Naive thymus-derived CD4-positive, alpha-beta T cell (primary cell): ENCODE measurements at regions not wholly inside any gene's neighbourhood (a gene's known extent, or its start where the extent isn't known, plus 50 kb on each side); places are given as distances from the start of the nearest gene placed in this dataset.

Experiments used
- ATAC-seq: fragments of 150-1000 bp; cut with Tn5 transposase; 2 replicates; pipeline ENCODE4 v1.10.0; 2021; ENCODE audit warnings: mild to moderate bottlenecking, moderate library complexity
- CTCF ChIA-PET: fragments of 350-600 bp; sonication (Branson Sonifier 250); formaldehyde crosslinking; loops from one replicate; lab custom pipeline; 2021; ENCODE audit warnings: antibody characterized with exemption; lab: Charles Lee
- POLR2A ChIA-PET: fragments of 350-600 bp; sonication (Branson Sonifier 250); formaldehyde crosslinking; loops from one replicate; lab custom pipeline; 2021; ENCODE audit warnings: antibody characterized with exemption, inconsistent platforms; lab: Charles Lee
- DNase-seq, 9 donors: peaks; one replicate each; pipeline versions ENCODE4 v3.0.0 to v3.0.0-alpha.2; 2020 to 2022; ENCODE audit warnings: mixed read lengths in 1 of 9
- H3K27ac ChIP-seq: one replicate; pipeline ENCODE4 v1.7.0; 2013; ENCODE audit warnings: mild to moderate bottlenecking, low read depth, low read length, moderate library complexity
- H3K27me3 ChIP-seq, 2 donors: one replicate each; pipeline ENCODE4 v1.7.0; 2013; ENCODE audit warnings: low read length in 2 of 2, mild to moderate bottlenecking in 2 of 2, moderate library complexity in 2 of 2; ENCODE audit not compliant: control insufficient read depth in 2 of 2, insufficient read depth in 2 of 2
- H3K36me3 ChIP-seq, 3 experiments: 1 replicate in 2 of 3; 2 replicates in 1 of 3; pipeline ENCODE4 v1.7.0; 2013; ENCODE audit warnings: low read length in 3 of 3, mild to moderate bottlenecking in 3 of 3, moderate library complexity in 1 of 3; ENCODE audit not compliant: insufficient read depth in 3 of 3, control insufficient read depth in 2 of 3
- H3K4me1 ChIP-seq, 2 donors: one replicate each; pipeline ENCODE4 v1.7.0; 2013; ENCODE audit warnings: low read length in 2 of 2, mild to moderate bottlenecking in 2 of 2, moderate library complexity in 1 of 2; ENCODE audit not compliant: control insufficient read depth in 2 of 2, insufficient read depth in 2 of 2
- H3K4me3 ChIP-seq: 2 replicates; pipeline ENCODE4 v1.7.0; 2013; ENCODE audit warnings: mild to moderate bottlenecking, low read length
- H3K9me3 ChIP-seq, 3 experiments: 1 replicate in 2 of 3; 2 replicates in 1 of 3; pipeline ENCODE4 v1.7.0; 2013; ENCODE audit warnings: low read length in 3 of 3; ENCODE audit not compliant: control insufficient read depth in 2 of 3
- H3K27ac Mint-ChIP-seq, 9 donors: one replicate each; pipeline ENCODE4 v1.8.0; 2020 to 2022; ENCODE audit warnings: mixed read lengths in 9 of 9, mild to moderate bottlenecking in 8 of 9, moderate library complexity in 5 of 9, inconsistent platforms in 2 of 9
- H3K27me3 Mint-ChIP-seq, 5 donors: one replicate each; pipeline ENCODE4 v1.8.0; 2021 to 2022; ENCODE audit warnings: mixed read lengths in 5 of 5, mild to moderate bottlenecking in 1 of 5
- H3K36me3 Mint-ChIP-seq, 5 donors: one replicate each; pipeline ENCODE4 v1.8.0; 2020 to 2022; ENCODE audit warnings: mixed read lengths in 5 of 5, mild to moderate bottlenecking in 3 of 5, inconsistent platforms in 1 of 5
- H3K4me1 Mint-ChIP-seq, 7 donors: one replicate each; pipeline ENCODE4 v1.8.0; 2020 to 2022; ENCODE audit warnings: mixed read lengths in 7 of 7, mild to moderate bottlenecking in 3 of 7, inconsistent platforms in 1 of 7
- H3K4me3 Mint-ChIP-seq, 10 donors: one replicate each; pipeline ENCODE4 v1.8.0; 2020 to 2022; ENCODE audit warnings: mild to moderate bottlenecking in 10 of 10, mixed read lengths in 10 of 10, moderate library complexity in 6 of 10, inconsistent platforms in 2 of 10
- H3K9me3 Mint-ChIP-seq, 11 donors: one replicate each; pipeline ENCODE4 v1.8.0; 2020 to 2022; ENCODE audit warnings: mixed read lengths in 11 of 11, mild to moderate bottlenecking in 4 of 11, inconsistent platforms in 1 of 11, moderate library complexity in 1 of 11
- intact Hi-C, 2 donors: fragments of 100-400 bp; cut with micrococcal nuclease; formaldehyde crosslinking; loops; one replicate each; pipeline ENCODE4 v1.15.1; 2023

DNA sequence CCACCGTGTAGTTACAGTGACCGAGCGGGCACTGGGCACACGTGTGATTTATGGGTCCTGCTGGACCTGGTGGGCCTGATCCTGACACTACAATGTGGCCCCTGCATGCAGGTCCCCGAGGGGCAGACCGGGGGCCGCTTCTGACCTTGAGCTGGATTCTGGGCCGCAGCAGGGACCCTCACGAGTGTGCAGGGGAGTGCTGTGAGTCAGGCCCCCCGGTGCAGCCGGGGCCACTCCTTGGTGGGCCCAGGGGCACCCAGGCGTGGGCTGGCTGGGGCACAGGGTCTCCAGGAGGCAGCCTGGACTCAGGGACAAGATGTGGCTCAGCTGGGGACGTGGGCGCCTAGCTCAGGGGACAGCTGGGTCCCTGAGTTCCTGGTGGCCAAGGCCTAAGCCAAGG lies 77.5 kb upstream of the TTC34 start:
- no peaks in the 10 kb centered on the region for H3K27me3 Mint-ChIP-seq
- H3K27ac Mint-ChIP-seq, result no peak overlapping the region
- Histone ChIP-seq H3K9me3 (no peaks in the 10 kb centered on the region), H3K27ac (no peak overlapping the region), H3K4me1 (no peaks in the 10 kb centered on the region), H3K4me3 (no peak overlapping the region), H3K27me3 (no peaks in the 10 kb centered on the region), H3K36me3 (no peaks in the 10 kb centered on the region)
- ChIA-PET CTCF (interaction anchor here (0.9 kb wide), 1 partner anchor 43 kb away, joined by 3 read pairs; no protein-coding TSS in a partner anchor), POLR2A (no interaction called here)
- no peaks in the 10 kb centered on the region for H3K36me3 Mint-ChIP-seq
- no peak overlapping the region for H3K4me3 Mint-ChIP-seq
- intact Hi-C loops, result no loop called here
- no peak for ATAC-seq
- H3K4me1 Mint-ChIP-seq, result peaks cover 0 to 1% (median 0%) of the 10 kb centered on the region in 7 donors
- peaks cover 0 to 2% (median 0%) of the 10 kb centered on the region in 11 donors for H3K9me3 Mint-ChIP-seq
- DNase-seq, result no peak

- POLR2A ChIA-PET, result no interaction called here
- H3K27me3 ChIP-seq, result no peaks in the 10 kb centered on the region
- Mint-ChIP-seq H3K4me1 (no peaks in the 10 kb centered on the region), H3K27me3 (no peaks in the 10 kb centered on the region), H3K9me3 (peaks cover 0 to 2% (median 0%) of the 10 kb centered on the region in 11 donors), H3K4me3 (no peak overlapping the region), H3K36me3 (no peaks in the 10 kb centered on the region), H3K27ac (no peak overlapping the region)
- H3K4me3 ChIP-seq, result no peak overlapping the region
- ATAC-seq (no peak), DNase-seq (no peak)
- no peak overlapping the region for H3K27ac ChIP-seq
- CTCF ChIA-PET, result interaction anchor here (0.9 kb wide), 1 partner anchor 42 kb away, joined by 3 read pairs; no protein-coding TSS in a partner anchor
- intact Hi-C loops, result no loop called here
- no peaks in the 10 kb centered on the region for H3K4me1 ChIP-seq
- no peaks in the 10 kb centered on the region for H3K9me3 ChIP-seq
- no peaks in the 10 kb centered on the region for H3K36me3 ChIP-seq
These were observed 78.1 kb upstream of the TTC34 start for GRCh38 chr1:2879591-2879990.

DNA sequence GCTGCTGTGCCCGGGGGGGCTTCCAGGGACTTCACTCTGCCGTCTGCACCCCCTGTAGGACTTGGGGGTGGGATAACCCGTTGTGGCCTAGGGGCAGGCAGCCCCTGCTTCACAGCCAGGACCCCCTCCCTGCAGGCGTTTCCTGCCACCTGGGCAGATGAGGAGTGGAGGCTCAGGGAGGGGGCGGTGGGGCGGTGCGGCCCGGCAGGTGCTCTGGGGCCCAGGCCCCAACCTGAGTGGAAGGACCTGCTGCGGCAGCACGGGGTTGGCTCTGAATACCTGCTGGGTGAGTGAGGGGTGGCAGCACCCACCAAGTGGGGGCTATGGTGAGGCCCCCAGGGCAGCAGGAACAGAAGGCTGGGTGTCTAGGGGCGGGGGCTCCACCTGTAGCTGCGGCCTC lies 78.6 kb upstream of the TTC34 start:
- no peaks in the 10 kb centered on the region for H3K36me3 ChIP-seq
- Mint-ChIP-seq H3K36me3 (no peaks in the 10 kb centered on the region), H3K27me3 (no peaks in the 10 kb centered on the region), H3K27ac (no peak overlapping the region), H3K4me3 (no peak overlapping the region), H3K9me3 (peaks cover 0 to 2% (median 0%) of the 10 kb centered on the region in 11 donors), H3K4me1 (no peaks in the 10 kb centered on the region)
- H3K4me1 ChIP-seq, result no peaks in the 10 kb centered on the region
- CTCF ChIA-PET, result no interaction called here
- no peak overlapping the region for H3K27ac ChIP-seq
- H3K27me3 ChIP-seq, result no peaks in the 10 kb centered on the region
- DNase-seq (no peak), ATAC-seq (no peak)
- no peaks in the 10 kb centered on the region for H3K9me3 ChIP-seq
- POLR2A ChIA-PET, result no interaction called here
- H3K4me3 ChIP-seq, result no peak overlapping the region
- intact Hi-C loops, result no loop called here

DNA sequence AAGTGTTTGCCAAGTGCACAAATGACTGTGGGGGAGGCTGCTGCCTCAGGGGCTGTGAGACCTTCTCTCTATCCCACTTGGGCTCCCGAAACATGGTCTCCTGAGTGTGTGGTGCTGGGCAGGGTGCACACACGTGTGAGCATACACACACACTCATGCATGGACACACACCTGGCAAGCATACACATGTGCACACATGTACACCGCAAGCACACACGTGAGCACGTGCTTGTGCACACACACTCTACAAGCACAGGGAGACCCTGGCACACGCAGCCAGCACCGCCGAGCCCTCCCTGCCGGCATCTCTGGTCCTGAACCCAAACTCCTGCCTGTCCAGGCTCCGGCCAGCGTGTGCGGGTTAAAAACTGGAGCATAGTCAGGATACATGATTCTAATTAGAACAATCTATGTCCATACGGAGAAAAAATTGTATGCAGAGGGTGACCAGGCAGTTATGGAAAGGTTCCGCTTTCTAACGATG lies 79.4 kb upstream of the TTC34 start:
- H3K4me1 Mint-ChIP-seq, result no peaks in the 10 kb centered on the region
- Histone ChIP-seq H3K9me3 (no peaks in the 10 kb centered on the region), H3K27me3 (no peaks in the 10 kb centered on the region), H3K4me1 (no peaks in the 10 kb centered on the region), H3K4me3 (no peak overlapping the region), H3K36me3 (no peaks in the 10 kb centered on the region), H3K27ac (no peak overlapping the region)
- ATAC-seq (no peak), DNase-seq (no peak)
- ChIA-PET CTCF (no interaction called here), POLR2A (no interaction called here)
- intact Hi-C loops, result no loop called here
- H3K4me3 Mint-ChIP-seq, result no peak overlapping the region
- H3K36me3 Mint-ChIP-seq, result no peaks in the 10 kb centered on the region
- H3K27me3 Mint-ChIP-seq, result no peaks in the 10 kb centered on the region
- H3K9me3 Mint-ChIP-seq, result peaks cover 0 to 2% (median 0%) of the 10 kb centered on the region in 11 donors
- H3K27ac Mint-ChIP-seq, result no peak overlapping the region

- no peak for ATAC-seq
- peaks cover 0 to 2% (median 0%) of the 10 kb centered on the region in 11 donors for H3K9me3 Mint-ChIP-seq
These were observed 80.1 kb upstream of the TTC34 start for GRCh38 chr1:2881556-2881955.

GRCh38 chr1:2882966-2883696 lies 81.6 kb upstream of the TTC34 start:
- no peaks in the 10 kb centered on the region for H3K36me3 Mint-ChIP-seq
- intact Hi-C loops, result no loop called here
- H3K27ac ChIP-seq, result no peak overlapping the region
- DNase-seq, result no peak
- CTCF ChIA-PET, result no interaction called here
- H3K4me3 ChIP-seq, result no peak overlapping the region
- no peaks in the 10 kb centered on the region for H3K36me3 ChIP-seq
- no peaks in the 10 kb centered on the region for H3K4me1 Mint-ChIP-seq
- no peaks in the 10 kb centered on the region for H3K4me1 ChIP-seq
- no peaks in the 10 kb centered on the region for H3K27me3 ChIP-seq
- no peaks in the 10 kb centered on the region for H3K9me3 ChIP-seq
- peaks cover 0 to 7% (median 0%) of the 10 kb centered on the region in 5 donors for H3K27me3 Mint-ChIP-seq
- H3K4me3 Mint-ChIP-seq, result no peak overlapping the region
- H3K9me3 Mint-ChIP-seq, result no peaks in the 10 kb centered on the region
- POLR2A ChIA-PET, result no interaction called here
- no peak overlapping the region for H3K27ac Mint-ChIP-seq
- no peak for ATAC-seq

More at GRCh38 chr1:2881556-2881955, 80.1 kb upstream of the TTC34 start:
- H3K4me1 ChIP-seq, result no peaks in the 10 kb centered on the region
- CTCF ChIA-PET, result no interaction called here
- H3K36me3 ChIP-seq, result no peaks in the 10 kb centered on the region
- Mint-ChIP-seq H3K27ac (no peak overlapping the region), H3K27me3 (no peaks in the 10 kb centered on the region), H3K4me1 (no peaks in the 10 kb centered on the region), H3K4me3 (no peak overlapping the region), H3K36me3 (no peaks in the 10 kb centered on the region)
- no peak for DNase-seq
- no peaks in the 10 kb centered on the region for H3K27me3 ChIP-seq
- intact Hi-C loops, result no loop called here
- POLR2A ChIA-PET, result no interaction called here
- H3K27ac ChIP-seq, result no peak overlapping the region
- H3K9me3 ChIP-seq, result no peaks in the 10 kb centered on the region
- H3K4me3 ChIP-seq, result no peak overlapping the region

DNA sequence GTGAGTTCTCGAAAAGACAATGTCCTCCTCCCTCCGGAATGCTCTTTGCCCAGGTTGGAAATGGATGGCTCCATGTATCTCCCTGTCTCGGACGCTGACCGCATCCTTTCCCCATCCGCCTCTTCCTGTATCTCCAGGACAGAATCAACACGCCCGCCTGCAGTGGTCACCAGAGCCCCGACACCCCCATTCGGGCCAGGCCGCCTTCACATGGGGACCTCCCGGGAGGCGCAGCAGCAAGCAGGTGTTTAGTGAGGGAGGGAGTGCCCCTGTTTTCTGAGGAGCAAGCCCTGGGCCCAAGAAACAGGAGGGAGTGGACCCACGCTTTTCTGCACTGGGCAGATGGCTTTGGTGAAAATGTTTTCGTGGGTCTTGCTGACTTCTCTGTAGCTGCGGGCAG lies 83.5 kb upstream of the TTC34 start:
- DNase-seq (no peak), ATAC-seq (no peak)
- H3K4me1 ChIP-seq, result no peaks in the 10 kb centered on the region
- Mint-ChIP-seq H3K27ac (no peak overlapping the region), H3K4me1 (peaks cover 0 to 5% (median 0%) of the 10 kb centered on the region in 7 donors), H3K4me3 (no peak overlapping the region), H3K27me3 (peaks cover 0 to 13% (median 6%) of the 10 kb centered on the region in 5 donors), H3K36me3 (no peaks in the 10 kb centered on the region), H3K9me3 (no peaks in the 10 kb centered on the region)
- no peak overlapping the region for H3K4me3 ChIP-seq
- H3K9me3 ChIP-seq, result no peaks in the 10 kb centered on the region
- POLR2A ChIA-PET, result no interaction called here
- intact Hi-C loops, result no loop called here
- no peak overlapping the region for H3K27ac ChIP-seq
- H3K27me3 ChIP-seq, result no peaks in the 10 kb centered on the region
- no peaks in the 10 kb centered on the region for H3K36me3 ChIP-seq
- CTCF ChIA-PET, result no interaction called here
